GM03348 (cell line): ENCODE measurements at regions not wholly inside any gene's neighbourhood (a gene's known extent, or its start where the extent isn't known, plus 50 kb on each side); places are given as distances from the start of the nearest gene placed in this dataset.

ENCODE experiments used
- DNase-seq: peaks from one replicate; pipeline ENCODE4 v3.0.0; 2012; ENCODE audit warnings: low spot score

DNA sequence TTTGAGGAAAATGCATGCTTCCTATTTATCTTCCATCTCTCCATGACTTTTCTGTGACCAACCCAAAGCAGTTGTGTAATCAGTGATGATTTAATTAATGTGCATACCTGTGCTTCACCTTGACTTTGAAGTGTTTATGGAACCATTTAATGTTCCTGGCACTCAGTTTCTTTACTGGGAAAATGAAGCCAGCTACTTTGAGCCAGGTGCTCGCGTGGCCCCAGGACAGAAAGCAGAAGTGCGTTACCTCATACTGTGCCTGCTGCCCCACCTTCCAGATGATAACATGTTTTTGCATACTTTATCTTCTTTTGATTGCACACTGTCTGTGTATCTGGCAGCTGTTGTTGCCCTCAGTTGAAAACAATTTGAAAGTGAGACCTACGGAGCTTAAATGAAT, 61.3 kb downstream of the PMAIP1 start:
- DNase-seq: no peak

DNA sequence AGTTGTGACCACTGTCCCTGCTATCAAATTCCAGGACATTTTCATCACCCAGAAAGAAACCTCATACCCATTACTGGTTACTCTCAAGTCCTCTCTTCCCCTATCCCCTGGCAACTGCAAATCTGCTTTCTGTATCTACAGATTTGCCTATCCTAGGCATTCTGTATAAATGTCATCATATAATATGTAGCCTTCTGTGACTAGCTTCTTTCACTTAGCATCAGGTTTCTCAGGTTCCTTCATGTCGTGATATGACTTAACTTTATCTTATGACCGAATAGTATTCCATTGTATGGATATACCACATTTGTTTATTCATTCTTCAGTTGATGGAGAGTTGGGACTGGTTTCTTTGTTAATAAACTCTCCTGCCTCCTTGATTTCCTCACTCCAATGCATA, 60.5 kb downstream of the PMAIP1 start:
- no peak for DNase-seq

DNA sequence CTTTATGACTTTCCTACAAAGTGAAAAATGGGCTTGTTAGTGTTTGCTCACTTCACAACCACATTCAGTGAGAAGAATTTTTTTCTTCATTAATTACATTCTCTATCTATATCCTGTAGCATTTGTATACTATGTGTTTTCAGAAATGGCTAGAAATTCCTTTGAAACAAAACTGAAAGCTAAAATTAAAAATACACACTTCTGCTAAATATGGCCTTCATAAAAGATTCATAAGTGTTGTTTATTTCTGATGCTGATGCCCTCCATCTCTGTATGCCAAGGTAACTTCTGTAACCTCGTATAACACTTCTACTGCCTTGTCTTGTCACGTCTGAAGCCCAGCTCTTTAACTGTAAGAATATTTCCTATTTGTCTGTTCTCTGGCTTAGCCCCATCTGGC, 59.8 kb downstream of the PMAIP1 start:
- DNase-seq: no peak

DNA sequence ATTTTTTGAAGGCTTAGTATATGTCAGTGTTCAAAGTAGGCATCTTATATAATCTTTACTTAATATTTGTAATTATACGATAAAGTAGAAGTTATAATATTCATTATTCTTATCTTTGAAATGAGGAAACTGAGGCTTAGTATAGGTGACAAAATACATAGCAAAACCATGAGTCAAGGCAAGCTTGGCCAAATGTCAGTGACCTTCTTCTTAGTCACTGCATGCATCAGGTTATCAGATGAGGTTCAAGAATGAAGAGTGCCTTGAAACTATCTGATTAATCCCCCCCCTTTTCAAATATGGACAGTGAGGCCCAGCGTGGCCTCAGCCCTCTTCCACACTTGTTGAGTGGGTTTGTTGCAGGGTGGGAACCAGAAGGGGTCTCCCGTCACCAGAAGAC, 59.3 kb downstream of the PMAIP1 start:
- DNase-seq: no peak

DNA sequence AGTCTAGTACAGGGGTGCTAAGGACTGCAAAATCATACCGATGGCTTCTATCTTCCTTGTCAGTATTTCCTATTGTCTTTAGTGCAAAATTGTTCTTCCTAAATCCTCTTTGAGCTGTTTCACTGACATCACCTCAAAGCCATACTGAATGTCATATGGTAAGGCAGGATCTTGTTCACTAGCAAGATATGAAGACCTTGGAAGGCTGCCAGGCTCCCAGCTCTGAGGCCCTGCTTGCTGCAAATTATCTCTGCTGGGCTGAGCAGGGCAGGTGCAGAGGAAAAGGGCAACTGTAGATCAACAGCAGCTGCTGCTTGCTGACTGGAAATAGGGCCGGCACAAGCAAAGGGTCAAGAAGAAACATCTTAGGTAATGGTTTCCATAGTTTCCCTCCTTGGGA, 58.2 kb downstream of the PMAIP1 start:
- DNase-seq: peak; percentile 15

DNA sequence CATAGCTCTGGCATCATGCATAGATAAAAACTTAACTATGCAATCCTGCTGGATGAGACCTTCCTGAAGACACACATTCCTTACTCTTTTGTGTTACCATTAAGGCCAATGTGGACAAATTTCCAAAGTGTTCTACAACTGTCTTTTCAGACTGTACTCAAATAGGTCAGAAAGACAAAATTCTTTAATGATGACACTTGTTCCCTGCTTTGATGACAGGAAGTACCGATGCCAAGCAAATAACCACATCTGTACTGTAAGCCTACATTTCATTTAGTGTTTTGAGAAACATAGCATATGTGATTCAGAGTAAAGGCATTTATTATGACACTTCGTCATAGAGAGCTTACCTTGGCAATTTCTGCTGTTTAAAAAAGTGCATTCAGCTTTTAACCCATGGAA, 55.0 kb downstream of the PMAIP1 start:
- peak; percentile 34 for DNase-seq

DNA sequence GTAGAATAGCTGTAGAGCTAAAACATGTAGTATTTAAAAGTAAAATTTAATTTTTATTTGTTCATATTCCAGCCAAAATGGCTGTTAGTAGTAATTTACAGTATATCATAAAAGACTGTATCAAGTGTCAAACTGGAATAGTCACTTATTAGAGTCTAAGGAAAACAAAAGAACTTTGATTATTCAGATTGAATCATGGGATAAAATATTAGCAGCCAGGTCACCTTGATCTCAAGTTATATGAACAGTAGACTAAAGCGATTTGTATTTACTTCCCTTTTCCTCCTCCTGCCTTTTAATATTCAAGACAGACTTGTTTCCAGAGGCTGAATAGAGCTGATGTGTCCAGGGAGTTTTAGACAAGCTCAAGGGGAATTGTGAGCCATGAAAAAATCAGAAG, 54.4 kb downstream of the PMAIP1 start:
- DNase-seq: no peak
